ENCODE measurements at regions not wholly inside any gene's neighbourhood (a gene's known extent, or its start where the extent isn't known, plus 50 kb on each side); places are given as distances from the start of the nearest gene placed in this dataset.
"Not testable (repeated sequence)": the region's sequence is repeated elsewhere in the genome, so short reads cannot be mapped to it uniquely, and the experiment has no call there.

DNA sequence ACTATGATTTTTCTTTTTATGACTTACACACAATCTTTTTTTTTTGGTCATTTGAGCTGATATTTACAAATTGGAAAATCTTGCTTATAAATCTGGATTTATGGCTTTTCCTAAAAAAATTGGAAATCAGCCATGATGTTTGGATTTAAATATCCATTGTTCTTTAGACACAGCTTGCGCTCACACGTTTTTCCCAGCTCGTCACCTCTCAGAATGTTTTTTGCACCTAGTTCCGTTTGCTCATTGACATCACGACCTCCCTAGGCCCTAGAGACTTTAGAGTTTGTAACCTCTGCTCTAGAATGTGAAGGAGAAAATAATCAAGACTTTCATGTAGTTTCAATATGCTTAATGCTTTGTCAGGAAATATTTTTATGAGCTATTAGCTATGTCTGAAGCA, 930.5 kb downstream of the TLE4 start:
- no peak for DNase-seq (ENCODE audit: low read depth in 2 of 2, low spot score in 1 of 2)

DNA sequence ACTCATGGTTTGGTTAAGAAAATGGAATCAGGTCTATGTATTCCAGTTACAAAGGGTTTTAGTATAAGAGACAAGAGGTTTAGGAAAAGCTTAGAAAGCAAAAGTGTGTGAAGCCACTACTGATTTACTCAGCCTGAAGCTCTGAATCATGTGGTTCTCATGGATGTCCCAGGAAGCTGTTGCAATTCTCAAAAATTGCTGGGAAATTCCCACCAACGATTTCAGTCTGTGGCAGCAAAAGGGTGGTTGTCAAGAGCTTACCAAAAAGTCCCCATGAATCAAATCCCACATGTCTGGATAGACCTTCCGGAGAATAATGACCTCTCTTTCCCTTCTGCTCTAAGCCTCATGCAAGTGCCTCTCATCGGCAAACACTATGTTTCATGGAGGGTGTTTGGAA, 929.9 kb downstream of the TLE4 start:
- DNase-seq (ENCODE audit: low read depth in 2 of 2, low spot score in 1 of 2) = no peak

DNA sequence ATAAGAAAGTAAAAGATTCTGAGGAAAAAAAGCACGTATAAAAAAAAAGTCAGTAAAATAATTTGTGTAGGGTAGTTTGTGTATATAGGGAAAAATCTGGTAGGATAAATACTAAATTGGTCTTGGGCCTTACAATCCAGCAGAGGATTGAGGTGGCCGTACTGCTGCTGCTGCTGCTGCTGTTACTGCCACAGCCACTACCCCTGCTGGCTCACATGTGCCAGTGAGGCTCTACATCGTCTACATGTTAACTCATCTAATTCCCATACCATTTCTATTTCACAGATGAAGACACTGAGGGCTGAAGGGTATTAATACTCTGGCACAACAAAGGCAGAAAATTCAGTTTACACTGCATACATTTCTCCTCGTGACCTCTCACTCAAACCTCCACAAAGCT, 928.5 kb downstream of the TLE4 start:
- no peak for DNase-seq (ENCODE audit: low read depth in 2 of 2, low spot score in 1 of 2)

DNA sequence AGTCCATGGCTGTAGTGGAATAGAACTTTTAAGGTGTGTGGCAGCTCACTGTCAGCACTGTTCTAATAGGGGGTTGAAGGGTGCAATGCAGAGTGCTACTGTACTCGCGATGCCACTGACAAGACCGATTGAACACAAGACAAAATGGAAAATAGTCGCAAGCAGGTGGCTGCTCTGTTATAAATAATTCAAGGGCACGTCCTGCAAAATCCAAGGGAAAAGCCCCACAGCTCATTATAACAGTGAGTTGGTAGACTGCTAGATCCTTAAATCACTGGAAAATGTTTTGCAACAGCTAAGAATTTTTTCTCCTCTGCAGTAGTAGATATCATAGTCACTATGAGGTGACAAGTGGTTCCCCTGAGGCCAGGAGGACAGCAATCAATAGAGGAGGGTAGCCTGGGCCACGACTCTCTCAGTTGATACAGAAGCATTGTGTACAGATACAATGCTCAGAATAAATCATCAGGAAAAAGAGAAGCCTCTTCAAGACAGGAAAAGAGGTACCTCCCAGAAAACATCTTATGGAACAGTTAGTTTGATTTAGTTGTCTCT, 926.3 kb downstream of the TLE4 start:
- DNase-seq (ENCODE audit: low read depth in 2 of 2, low spot score in 1 of 2) = no peak

DNA sequence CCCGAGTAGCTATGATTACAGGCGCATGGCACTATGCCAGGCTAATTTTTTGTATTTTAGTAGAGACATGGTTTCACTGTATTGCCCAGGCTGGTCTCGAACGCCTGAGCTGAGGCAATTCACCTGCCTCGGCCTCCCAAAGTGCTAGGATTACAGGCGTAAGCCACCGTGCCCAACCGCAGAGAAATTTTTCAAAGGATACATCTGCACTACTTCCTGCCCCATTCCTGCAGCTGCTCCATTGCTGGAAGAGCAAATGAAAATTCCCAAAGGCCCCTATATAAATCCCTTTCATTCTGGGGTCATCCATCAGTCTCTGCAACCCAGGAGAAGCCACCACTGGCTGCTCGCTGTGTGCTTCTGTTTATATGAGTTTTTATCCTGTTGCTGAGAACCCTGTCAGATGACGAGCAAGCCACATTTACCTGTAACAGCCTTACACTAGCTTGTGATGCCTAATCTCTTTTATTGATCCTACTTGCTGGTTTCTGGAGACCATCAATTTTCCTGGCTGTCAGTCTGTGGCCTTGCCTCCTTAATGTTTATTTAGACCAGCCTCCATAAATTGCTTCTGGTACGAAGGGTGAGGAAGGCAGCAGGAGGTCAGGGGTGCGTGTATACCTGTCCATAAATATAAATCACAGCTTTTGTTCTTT, 925.3 kb downstream of the TLE4 start:
- no peak for DNase-seq (ENCODE audit: low read depth in 2 of 2, low spot score in 1 of 2)

DNA sequence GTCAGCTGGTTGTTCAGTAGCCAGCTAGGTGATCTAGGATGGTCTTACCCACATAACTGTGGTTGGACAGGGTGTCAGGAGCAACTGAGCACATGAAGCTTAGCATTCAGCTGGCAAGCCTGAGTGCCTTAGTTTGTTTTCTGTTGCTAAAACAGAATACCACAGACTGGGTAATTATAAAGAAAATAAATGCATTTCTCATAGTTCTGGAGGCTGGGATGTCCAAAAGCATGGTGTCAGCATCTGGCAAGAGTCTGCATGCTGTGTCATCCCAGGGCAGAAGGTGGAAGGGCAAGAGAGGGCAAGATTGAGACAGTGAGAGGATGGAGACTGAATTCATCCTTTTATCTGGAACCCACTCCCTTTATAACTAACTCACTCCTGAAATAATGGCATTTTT, 921.5 kb downstream of the TLE4 start:
- no peak for DNase-seq (ENCODE audit: low read depth in 2 of 2, low spot score in 1 of 2)

DNA sequence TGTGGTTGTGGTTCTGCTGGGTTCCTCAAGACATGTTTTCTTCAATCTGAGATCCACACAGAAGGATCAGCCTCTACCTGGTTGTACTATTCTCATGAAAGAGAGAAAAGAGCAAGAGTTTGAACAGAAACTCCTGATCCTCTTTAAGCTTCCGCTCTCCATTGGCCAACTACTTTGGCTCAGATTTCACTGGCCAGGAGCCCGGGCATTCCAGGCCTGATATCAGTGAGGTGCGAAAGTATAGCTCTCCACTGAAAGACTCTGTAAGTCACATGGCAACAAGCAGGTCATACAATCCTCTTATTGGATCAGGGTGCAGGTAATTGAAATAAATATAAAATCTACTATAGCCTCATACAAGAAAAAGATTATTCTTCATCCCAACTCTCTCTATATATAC, 920.5 kb downstream of the TLE4 start:
- no peak for DNase-seq (ENCODE audit: low read depth in 2 of 2, low spot score in 1 of 2)

DNA sequence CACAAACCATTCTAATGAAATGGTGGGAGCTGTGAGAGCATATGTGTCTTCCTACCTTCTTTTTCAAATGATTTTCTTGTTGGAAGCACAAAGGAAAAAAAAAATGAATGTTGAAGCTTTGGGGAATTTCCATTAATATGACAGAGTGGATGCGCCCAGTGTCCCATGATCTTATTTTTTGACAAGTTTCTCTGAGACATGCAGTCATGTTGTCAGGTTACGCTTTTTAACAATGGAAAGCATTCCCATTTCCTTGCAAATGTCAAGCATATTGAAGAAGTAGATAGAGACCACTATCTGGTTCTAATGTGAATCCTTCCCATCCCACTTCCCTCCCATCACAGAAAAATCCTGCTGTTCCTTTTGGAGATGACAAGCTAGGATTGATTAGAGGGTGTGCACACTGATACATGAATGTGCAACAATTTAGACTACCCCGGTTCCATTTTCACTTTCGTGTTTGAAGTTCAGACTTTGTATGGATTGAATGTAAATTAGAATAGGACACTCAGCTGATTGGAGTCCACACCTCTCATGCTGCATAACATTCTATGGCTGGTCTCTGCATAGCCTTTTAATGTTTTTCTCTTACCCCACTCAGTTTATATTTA, 919.4 kb downstream of the TLE4 start:
- DNase-seq (ENCODE audit: low read depth in 2 of 2, low spot score in 1 of 2) = no peak

DNA sequence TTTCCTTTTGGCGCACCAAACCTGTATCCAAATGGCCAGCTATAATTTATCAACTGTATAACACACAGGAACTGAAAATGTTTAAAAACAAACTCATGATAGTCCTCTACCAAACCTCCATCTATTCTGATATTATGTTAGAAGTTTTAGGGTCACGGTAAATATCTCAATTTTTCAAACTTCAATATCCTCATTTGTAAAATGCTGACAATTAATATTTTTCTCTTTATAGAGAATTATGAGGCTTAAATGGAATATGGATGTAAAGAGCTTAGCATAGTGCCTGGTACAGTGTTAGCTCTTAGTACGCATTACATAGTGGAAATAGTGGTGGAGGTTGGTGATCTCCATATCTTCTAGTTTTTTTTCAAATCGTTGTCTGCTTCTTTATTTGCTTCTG, 917.6 kb downstream of the TLE4 start:
- no peak for DNase-seq (ENCODE audit: low read depth in 2 of 2, low spot score in 1 of 2)

DNA sequence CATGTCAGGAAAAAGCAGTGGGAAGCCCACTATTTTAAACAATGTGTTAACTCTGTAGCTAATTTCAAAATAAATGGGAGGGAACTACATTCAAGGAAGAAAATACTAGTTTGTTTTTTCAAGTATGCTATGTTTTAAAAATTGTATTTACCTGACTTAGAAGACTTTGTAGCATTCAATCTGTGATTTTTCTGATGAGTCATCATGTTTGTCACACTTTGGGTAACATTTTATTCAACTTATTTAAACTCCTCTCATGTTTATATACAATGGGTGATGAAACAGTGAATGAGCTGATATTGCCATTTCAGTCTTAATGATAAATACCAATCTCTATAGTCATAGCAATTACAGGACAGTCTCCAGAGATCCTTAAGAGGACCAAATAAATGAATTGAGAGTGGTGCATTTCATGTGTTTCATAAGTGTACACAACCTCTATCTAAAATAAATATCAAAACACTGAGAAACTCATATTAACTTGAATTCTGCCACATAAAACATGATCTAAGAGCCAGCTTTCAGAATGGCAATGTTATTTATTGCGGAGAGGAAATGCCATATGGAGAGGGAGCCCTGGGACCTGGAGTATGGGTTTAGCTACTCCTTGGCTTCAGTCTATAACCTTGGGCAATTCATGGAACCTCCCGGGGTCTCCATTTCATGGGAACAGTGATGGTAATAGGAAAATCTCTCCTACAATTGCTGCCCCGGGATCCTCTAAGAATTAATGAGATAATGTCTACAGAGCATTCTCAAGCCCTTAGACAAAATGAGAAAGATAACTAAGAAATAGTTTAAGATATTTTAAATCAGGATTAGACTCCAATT, 913.9 kb downstream of the TLE4 start:
- no peak for DNase-seq (ENCODE audit: low read depth in 2 of 2, low spot score in 1 of 2)

DNA sequence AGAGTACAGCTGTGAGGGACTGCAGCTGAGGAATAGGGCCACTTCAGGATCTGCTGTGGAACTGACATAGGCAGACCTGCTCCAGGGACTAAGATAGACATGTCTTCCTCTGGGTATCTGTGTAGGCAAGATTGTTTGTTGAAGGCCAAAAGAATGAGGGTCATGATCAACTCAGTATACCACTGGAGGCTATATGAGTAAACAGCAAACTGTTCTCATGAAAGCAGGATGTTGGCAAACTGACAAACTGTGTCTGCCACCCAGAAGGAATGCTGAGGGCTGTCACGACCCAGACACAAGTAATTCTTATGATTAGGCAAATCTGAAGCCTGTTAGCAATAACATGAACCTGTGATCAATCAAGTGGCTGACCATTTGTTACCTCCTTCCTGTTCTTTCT, 910.5 kb downstream of the TLE4 start:
- DNase-seq (ENCODE audit: low read depth in 2 of 2, low spot score in 1 of 2) = not testable (repeated sequence)

DNA sequence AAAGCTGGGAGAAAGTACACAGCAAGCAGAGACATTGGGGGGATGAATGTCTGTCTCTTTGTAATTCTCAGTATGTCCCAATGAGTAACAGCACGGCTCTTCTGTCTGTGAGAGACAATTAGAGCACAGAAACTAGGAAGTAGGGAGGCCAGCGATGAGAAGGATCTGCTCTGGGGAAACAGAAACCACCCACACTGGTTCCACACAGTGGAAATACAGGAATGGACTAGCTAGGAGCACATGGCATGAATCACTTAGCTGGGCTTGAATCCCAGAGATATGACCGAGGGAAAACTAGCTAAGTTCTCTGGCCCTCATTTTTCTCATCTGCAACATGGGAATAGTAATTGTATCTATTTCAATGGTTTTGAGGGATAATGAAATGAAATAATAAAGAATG, 895.9 kb downstream of the TLE4 start:
- no peak for DNase-seq (ENCODE audit: low read depth in 2 of 2, low spot score in 1 of 2)

DNA sequence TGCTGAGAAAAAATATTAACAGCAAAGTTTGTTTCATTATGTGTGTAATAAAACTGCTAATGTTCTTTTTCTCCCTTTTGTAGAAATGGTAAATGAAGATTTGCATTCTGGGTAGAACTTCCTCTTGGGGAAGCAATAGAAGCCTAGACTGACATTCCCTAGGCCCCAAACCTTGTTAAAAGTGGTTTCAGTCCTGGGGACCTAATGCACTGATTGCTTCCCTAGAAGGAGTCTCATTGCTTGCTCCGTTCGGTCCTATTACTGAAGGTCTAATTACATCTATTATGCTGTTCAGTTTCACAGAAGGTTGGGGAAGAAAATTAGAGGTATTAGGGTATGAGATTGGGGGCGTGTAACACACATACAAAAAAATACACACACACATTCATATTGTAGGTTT, 893.8 kb downstream of the TLE4 start:
- no peak for DNase-seq (ENCODE audit: low read depth in 2 of 2, low spot score in 1 of 2)

DNA sequence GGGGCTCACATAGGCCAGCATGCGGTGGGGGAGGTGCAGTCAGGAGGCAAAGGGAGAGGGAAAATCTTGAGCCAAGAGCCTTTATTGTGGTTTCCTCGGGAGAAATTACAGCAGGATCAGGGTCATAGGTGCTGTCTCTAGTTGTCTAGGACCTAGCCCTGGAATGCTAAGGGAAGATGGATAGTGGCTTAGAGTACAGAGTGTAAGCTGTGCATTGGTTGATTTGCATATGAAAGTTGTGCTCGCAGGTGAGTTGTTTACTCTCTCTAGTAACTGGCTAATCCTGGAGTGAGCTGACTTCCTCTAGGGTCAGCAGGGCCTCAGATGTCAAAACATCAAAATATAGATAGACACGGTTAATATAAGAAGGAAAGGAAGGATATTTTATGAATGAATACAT, 877.7 kb downstream of the TLE4 start:
- DNase-seq (ENCODE audit: low read depth in 2 of 2, low spot score in 1 of 2) = no peak

DNA sequence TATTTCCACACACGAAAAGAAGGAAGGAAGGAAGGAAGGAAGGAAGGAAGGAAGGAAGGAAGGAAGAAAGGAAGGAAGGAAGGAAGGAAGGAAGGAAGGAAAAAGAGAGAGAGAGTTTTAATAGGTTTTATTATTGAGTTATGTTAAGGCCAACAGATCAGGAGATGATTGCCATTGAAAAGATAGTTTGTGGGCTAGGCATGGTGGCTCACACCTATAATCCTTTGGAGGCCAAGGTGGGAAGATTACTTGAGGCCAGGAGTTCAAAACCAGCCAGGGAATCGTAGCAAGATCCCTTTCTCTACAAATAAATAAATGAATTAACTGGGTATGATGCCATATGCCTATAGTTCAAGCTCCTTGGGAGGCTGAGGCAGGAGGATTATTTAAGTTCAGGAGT, 877.2 kb downstream of the TLE4 start:
- DNase-seq (ENCODE audit: low read depth in 2 of 2, low spot score in 1 of 2) = no peak

DNA sequence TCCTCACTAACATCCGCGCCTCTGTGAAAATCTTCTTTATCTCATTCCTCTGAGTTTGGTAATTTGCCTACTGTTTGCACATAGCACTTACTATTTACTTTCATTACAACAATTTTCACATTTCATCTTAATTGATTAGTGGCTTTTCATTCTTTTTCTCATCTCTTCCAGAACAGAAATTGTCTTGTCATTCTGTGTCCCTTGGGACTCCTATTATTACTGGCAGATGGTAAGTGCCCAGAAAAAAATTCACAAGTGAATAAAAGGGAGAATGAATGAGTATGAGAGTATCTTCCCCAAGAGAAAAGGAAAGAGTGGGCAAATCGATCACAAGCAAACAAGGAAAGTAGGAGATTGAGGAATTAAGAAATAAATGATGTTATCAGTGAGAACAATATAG, 876.1 kb downstream of the TLE4 start:
- DNase-seq (ENCODE audit: low read depth in 2 of 2, low spot score in 1 of 2) = no peak

DNA sequence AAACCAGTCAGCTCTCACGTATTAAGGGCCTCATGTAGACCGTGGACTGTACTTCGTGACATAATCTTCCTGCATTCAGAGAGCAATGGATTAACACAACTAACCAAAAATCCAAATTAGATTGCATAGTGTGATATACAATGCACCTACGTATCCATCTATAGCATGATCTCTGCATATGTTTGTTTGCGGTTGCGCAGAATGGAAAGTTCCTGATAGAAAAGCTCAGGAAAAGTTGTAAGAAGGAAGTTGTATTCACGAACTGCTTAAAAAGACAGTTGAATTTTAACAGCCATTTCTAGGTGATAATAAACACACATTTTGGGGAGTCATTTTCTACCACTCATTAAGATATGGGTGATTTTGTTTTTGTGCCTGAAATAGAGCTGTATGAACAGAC, 869.0 kb downstream of the TLE4 start:
- DNase-seq (ENCODE audit: low read depth in 2 of 2, low spot score in 1 of 2) = no peak

DNA sequence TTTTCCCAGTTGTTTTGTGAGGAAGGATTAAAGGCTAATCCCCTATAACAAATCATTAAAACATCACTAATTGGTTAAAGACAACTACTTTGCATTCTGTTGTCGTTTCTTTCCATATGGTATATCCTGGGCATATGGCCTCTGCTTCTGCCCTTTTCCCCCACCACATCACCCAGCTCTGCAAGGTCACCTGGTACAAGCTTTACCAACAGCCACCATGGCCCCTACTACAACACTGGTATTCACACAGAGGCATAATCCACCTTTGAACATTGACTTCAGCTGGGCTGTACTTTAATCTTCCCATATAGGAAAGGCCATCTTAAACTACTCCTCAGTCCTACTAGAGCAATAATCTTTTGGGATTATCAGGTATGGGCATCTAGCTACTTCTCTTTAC, 866.1 kb downstream of the TLE4 start:
- DNase-seq (ENCODE audit: low read depth in 2 of 2, low spot score in 1 of 2) = no peak

DNA sequence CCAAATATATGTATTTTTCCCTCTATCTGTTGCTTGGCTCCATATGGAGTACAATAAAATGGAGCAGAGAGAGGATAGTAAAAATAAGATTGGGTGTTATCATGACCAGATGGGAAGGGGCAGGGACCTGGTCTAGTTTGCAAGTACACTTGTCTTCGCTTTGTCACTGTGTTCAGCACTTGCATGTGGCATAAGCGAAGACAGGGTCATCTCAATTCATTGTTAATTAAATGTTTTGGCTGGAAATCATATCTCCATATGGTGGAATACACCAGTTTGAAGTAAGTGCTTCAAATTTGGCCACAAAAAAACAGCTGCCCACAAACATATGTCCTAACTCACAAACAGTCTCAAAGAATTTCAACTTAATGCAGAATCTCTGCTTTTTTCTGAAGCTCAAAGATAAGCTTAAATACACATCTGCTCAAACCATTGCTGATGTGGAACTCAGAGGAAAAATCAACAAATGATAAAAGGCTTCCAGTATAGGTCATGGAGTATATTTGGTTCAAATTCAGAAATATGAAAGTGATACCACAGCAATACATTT, 865.4 kb downstream of the TLE4 start:
- no peak for DNase-seq (ENCODE audit: low read depth in 2 of 2, low spot score in 1 of 2)

DNA sequence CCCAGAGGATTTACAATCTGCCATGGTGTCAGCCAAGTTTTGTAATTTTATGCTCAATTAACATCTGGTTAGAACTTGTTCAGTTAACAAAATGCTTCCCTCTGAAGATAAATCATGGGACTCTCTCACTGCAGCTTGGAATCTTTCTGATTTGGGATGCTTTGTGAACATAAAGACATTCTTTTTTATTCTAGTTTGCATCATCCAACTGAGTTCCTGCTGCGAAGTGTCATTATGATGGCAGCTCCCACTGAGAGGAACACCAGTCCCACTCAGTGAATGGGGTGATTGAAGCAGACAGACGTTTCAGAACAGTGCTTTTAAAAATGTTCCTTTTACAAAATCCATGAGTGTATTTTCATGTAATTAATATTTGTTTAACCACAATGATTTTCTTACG, 863.8 kb downstream of the TLE4 start:
- no peak for DNase-seq (ENCODE audit: low read depth in 2 of 2, low spot score in 1 of 2)

DNA sequence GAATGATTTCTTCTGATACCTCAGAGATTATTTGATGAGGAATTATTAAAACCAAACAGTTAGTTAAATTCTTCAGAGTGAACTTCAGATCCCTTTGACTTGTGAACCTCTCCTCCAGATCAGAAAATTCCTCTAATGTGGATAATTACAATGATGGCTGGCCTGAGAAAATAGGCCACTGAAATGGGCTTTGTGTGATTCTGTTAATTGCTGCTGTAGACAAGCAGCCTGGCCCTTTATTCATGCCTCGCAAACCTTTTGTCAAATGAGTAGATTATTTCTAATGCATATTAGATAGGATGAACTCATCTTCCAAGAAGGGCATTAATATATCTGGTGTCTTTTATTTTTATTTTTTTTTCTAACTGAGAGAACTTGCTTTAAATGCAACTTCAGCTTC, 855.2 kb downstream of the TLE4 start:
- DNase-seq (ENCODE audit: low read depth in 2 of 2, low spot score in 1 of 2) = no peak

DNA sequence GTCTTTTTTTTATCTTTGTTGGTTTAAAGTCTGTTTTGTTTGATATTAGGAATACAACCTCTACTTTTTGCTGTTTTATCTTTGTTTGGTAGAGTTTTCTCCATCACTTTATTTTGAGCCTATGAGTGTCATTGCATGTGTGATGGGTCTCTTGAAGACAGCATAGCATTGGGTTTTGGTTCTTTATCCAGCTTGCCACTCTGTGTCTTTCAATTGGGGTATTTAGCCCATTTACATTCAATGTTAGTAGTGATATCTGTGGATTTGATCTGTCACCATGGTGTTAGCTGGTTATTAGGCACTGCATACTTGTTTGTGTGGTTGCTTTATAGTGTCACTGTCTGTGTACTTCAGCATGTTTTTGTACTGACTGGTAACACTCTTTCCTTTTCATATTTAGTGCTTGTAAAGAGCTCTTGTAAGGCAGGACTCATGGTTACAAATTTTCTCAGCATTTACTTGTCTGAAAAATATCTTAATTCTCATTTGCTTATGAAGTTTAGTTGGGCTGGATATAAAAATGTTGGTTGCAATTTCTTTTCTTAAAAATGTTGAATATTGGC, 845.5 kb downstream of the TLE4 start:
- no peak for DNase-seq (ENCODE audit: low read depth in 2 of 2, low spot score in 1 of 2)
